ENCODE measurements at regions not wholly inside any gene's neighbourhood (a gene's known extent, or its start where the extent isn't known, plus 50 kb on each side); places are given as distances from the start of the nearest gene placed in this dataset.

GRCh38 chr2:16033032-16033293, 92.6 kb downstream of the MYCN start:
- TF ChIP-seq, protein P1, sequence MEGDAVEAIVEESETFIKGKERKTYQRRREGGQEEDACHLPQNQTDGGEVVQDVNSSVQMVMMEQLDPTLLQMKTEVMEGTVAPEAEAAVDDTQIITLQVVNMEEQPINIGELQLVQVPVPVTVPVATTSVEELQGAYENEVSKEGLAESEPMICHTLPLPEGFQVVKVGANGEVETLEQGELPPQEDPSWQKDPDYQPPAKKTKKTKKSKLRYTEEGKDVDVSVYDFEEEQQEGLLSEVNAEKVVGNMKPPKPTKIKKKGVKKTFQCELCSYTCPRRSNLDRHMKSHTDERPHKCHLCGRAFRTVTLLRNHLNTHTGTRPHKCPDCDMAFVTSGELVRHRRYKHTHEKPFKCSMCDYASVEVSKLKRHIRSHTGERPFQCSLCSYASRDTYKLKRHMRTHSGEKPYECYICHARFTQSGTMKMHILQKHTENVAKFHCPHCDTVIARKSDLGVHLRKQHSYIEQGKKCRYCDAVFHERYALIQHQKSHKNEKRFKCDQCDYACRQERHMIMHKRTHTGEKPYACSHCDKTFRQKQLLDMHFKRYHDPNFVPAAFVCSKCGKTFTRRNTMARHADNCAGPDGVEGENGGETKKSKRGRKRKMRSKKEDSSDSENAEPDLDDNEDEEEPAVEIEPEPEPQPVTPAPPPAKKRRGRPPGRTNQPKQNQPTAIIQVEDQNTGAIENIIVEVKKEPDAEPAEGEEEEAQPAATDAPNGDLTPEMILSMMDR (IDR thresholded peaks at IDR 0.05): no peak
- no peak for TF ChIP-seq POLR2AphosphoS5 (IDR thresholded peaks at IDR 0.05)
